Stimulated activated CD8-positive, alpha-beta memory T cell treated with anti-CD3 and anti-CD28 coated beads, Interleukin-15, amount 100 ng/mL, for 48 hours (primary cell): ENCODE measurements at regions not wholly inside any gene's neighbourhood (a gene's known extent, or its start where the extent isn't known, plus 50 kb on each side); places are given as distances from the start of the nearest gene placed in this dataset.
A peak's percentile ranks its signal among the peaks of the same experiment; 100 is the strongest.
"Not testable (repeated sequence)": the region's sequence is repeated elsewhere in the genome, so short reads cannot be mapped to it uniquely, and the experiment has no call there.

Experiments used
- DNase-seq, 2 donors: peaks; one replicate each; pipeline ENCODE4 v3.0.0-alpha.2; 2020; ENCODE audit warnings: low read depth in 2 of 2

- DNase-seq, result no peak
Observed at GRCh38 chr14:65834051-65834450, 421.5 kb downstream of the FUT8 start.

- no peak for DNase-seq
Observed at GRCh38 chr14:65834812-65835211, 422.3 kb downstream of the FUT8 start.

- no peak for DNase-seq
Observed at GRCh38 chr14:65835501-65835900, 423.0 kb downstream of the FUT8 start.

- DNase-seq, result no peak
Observed at GRCh38 chr14:65838565-65838964, 426.0 kb downstream of the FUT8 start.

GRCh38 chr14:65840118-65840751 is 427.7 kb downstream of the FUT8 start:
- DNase-seq, result no peak

GRCh38 chr14:65840786-65841185 is 428.3 kb downstream of the FUT8 start:
- DNase-seq, result no peak

GRCh38 chr14:65846196-65846868 is 433.8 kb downstream of the FUT8 start:
- DNase-seq, result no peak

GRCh38 chr14:65847075-65847847 is 434.7 kb downstream of the FUT8 start:
- peak; percentile 46 to 48 for DNase-seq

GRCh38 chr14:65847931-65848330 is 435.4 kb downstream of the FUT8 start:
- DNase-seq, result not testable (repeated sequence)

GRCh38 chr14:65849091-65849490 is 436.6 kb downstream of the FUT8 start:
- DNase-seq, result no peak

GRCh38 chr14:65849558-65849957 is 437.0 kb downstream of the FUT8 start:
- DNase-seq, result no peak

- peak; percentile 12 to 25 for DNase-seq
Observed at GRCh38 chr14:65850429-65851135, 438.1 kb downstream of the FUT8 start.

GRCh38 chr14:65852689-65853088 is 440.2 kb downstream of the FUT8 start:
- DNase-seq, result no peak

GRCh38 chr14:65853407-65853955 is 441.0 kb downstream of the FUT8 start:
- no peak for DNase-seq

- DNase-seq, result no peak
Observed at GRCh38 chr14:65854215-65854614, 441.7 kb downstream of the FUT8 start.

GRCh38 chr14:65860956-65861611 is 448.6 kb downstream of the FUT8 start:
- DNase-seq, result no peak

GRCh38 chr14:65864549-65864948 is 452.0 kb downstream of the FUT8 start:
- no peak for DNase-seq

- no peak for DNase-seq
Observed at GRCh38 chr14:65864984-65865383, 452.5 kb downstream of the FUT8 start.

- DNase-seq, result no peak
Observed at GRCh38 chr14:65866448-65866847, 453.9 kb downstream of the FUT8 start.

GRCh38 chr14:65866886-65867285 is 454.4 kb downstream of the FUT8 start:
- DNase-seq, result no peak

- DNase-seq, result no peak
Observed at GRCh38 chr14:65867333-65867732, 454.8 kb downstream of the FUT8 start.
